ENCODE measurements at regions not wholly inside any gene's neighbourhood (a gene's known extent, or its start where the extent isn't known, plus 50 kb on each side); places are given as distances from the start of the nearest gene placed in this dataset.
"Not testable (repeated sequence)": the region's sequence is repeated elsewhere in the genome, so short reads cannot be mapped to it uniquely, and the experiment has no call there.

- Histone ChIP-seq H3K79me2 (ENCODE audit: insufficient read depth, low read length) (no peaks in the 10 kb centered on the region), H3K27ac (ENCODE audit: low read depth in 1 of 2, low read length in 2 of 2) (no peak overlapping the region), H3K9me3 (replicated peaks in 1 of 2; ENCODE audit: control insufficient read depth in 1 of 2, insufficient read depth in 1 of 2, low read length in 2 of 2) (peaks cover 4% of the 10 kb centered on the region in 2 donors), H3K9ac (ENCODE audit: insufficient read depth, low read length, poor library complexity, severe bottlenecking) (no peak overlapping the region), H3K4me3 (replicated peaks in 1 of 3; ENCODE audit: low read depth in 2 of 3, low read length in 3 of 3) (no peak overlapping the region), H3K36me3 (replicated peaks in 1 of 2; ENCODE audit: control insufficient read depth in 1 of 2, insufficient read depth in 2 of 2, low read length in 2 of 2) (no peaks in the 10 kb centered on the region), H3K4me1 (ENCODE audit: control insufficient read depth in 1 of 2, insufficient read depth in 2 of 2, low read length in 2 of 2) (no peaks in the 10 kb centered on the region), H3K4me2 (replicated peaks; ENCODE audit: extremely low read depth, low read length, poor library complexity, severe bottlenecking) (no peak overlapping the region), H4K20me1 (ENCODE audit: insufficient read depth, low read length) (no peaks in the 10 kb centered on the region), H2AFZ (ENCODE audit: insufficient read depth, low read depth, low read length, poor library complexity, severe bottlenecking) (no peak overlapping the region), H3K27me3 (ENCODE audit: control insufficient read depth in 2 of 2, insufficient read depth in 2 of 2, low read length in 2 of 2) (no peaks in the 10 kb centered on the region)
- TF ChIP-seq, protein P1, sequence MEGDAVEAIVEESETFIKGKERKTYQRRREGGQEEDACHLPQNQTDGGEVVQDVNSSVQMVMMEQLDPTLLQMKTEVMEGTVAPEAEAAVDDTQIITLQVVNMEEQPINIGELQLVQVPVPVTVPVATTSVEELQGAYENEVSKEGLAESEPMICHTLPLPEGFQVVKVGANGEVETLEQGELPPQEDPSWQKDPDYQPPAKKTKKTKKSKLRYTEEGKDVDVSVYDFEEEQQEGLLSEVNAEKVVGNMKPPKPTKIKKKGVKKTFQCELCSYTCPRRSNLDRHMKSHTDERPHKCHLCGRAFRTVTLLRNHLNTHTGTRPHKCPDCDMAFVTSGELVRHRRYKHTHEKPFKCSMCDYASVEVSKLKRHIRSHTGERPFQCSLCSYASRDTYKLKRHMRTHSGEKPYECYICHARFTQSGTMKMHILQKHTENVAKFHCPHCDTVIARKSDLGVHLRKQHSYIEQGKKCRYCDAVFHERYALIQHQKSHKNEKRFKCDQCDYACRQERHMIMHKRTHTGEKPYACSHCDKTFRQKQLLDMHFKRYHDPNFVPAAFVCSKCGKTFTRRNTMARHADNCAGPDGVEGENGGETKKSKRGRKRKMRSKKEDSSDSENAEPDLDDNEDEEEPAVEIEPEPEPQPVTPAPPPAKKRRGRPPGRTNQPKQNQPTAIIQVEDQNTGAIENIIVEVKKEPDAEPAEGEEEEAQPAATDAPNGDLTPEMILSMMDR (IDR thresholded peaks at IDR 0.05), result no peak
- WGBS (ENCODE audit: insufficient coverage), result no CpG with 5 or more reads among the region's 1 CpG
- intact Hi-C loops (cut with micrococcal nuclease), result no loop called here
- H3K36me3 Mint-ChIP-seq, result no peaks in the 10 kb centered on the region
- DNase-seq, result no peak
- no peaks in the 10 kb centered on the region for H3K4me1 Mint-ChIP-seq
- H3K4me3 Mint-ChIP-seq, result no peak overlapping the region
- H3K9me3 Mint-ChIP-seq, result peaks cover 2 to 11% (median 5%) of the 10 kb centered on the region in 7 donors
- no peak overlapping the region for H3K27ac Mint-ChIP-seq
- no peaks in the 10 kb centered on the region for H3K27me3 Mint-ChIP-seq (ENCODE audit: low read depth in 3 of 3)
These were observed 297.4 kb upstream of the DKK2 start for GRCh38 chr4:107333518-107333917.

DNA sequence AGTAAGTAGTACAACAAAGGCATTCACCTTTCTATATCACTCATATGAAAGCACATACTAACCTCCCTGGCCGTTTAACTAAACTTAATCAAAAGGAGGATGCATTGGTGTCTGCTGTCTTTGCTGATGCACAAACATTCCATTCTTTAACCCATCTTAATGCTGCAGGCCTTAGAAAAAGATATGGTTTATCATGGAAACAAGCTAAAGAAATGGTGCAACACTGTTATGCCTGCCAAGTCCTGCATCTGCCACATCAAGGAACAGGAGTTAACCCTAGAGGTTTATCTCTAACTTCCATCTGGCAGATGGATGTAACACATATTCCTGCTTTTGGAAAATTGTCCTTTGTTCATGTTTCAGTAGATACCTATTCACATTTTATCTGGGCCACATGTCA is 296.5 kb upstream of the DKK2 start:
- DNase-seq, H3K27ac Mint-ChIP-seq: not testable (repeated sequence)

More for the DNA sequence above, 296.5 kb upstream of the DKK2 start:
- H3K27me3 ChIP-seq (ENCODE audit: control insufficient read depth in 2 of 2, insufficient read depth in 2 of 2, low read length in 2 of 2); H2AFZ ChIP-seq (ENCODE audit: insufficient read depth, low read depth, low read length, poor library complexity, severe bottlenecking); H3K27me3 Mint-ChIP-seq (ENCODE audit: low read depth in 3 of 3); H4K20me1 ChIP-seq (ENCODE audit: insufficient read depth, low read length); intact Hi-C loops (cut with micrococcal nuclease); H3K9ac ChIP-seq (ENCODE audit: insufficient read depth, low read length, poor library complexity, severe bottlenecking); H3K4me3 ChIP-seq (replicated peaks in 1 of 3; ENCODE audit: low read depth in 2 of 3, low read length in 3 of 3); H3K36me3 Mint-ChIP-seq; H3K36me3 ChIP-seq (replicated peaks in 1 of 2; ENCODE audit: control insufficient read depth in 1 of 2, insufficient read depth in 2 of 2, low read length in 2 of 2); H3K4me1 Mint-ChIP-seq; H3K4me3 Mint-ChIP-seq; H3K79me2 ChIP-seq (ENCODE audit: insufficient read depth, low read length); H3K4me2 ChIP-seq (replicated peaks; ENCODE audit: extremely low read depth, low read length, poor library complexity, severe bottlenecking); H3K4me1 ChIP-seq (ENCODE audit: control insufficient read depth in 1 of 2, insufficient read depth in 2 of 2, low read length in 2 of 2); H3K27ac ChIP-seq (ENCODE audit: low read depth in 1 of 2, low read length in 2 of 2): not testable (repeated sequence)
- peaks cover 6 to 19% (median 11%) of the 10 kb centered on the region in 7 donors for H3K9me3 Mint-ChIP-seq
- H3K9me3 ChIP-seq (replicated peaks in 1 of 2; ENCODE audit: control insufficient read depth in 1 of 2, insufficient read depth in 1 of 2, low read length in 2 of 2), result peaks cover 9 to 12% of the 10 kb centered on the region in 2 donors
- no CpG with 5 or more reads among the region's 1 CpG for WGBS (ENCODE audit: insufficient coverage)
